HG03442 (cell line): ENCODE measurements at regions not wholly inside any gene's neighbourhood (a gene's known extent, or its start where the extent isn't known, plus 50 kb on each side); places are given as distances from the start of the nearest gene placed in this dataset.

ENCODE experiments used
- ATAC-seq: cut with Tn5 transposase; IDR thresholded peaks from one replicate; pipeline ENCODE4 v1.9.1; 2021; ENCODE audit warnings: mild to moderate bottlenecking, moderate library complexity; ENCODE audit not compliant: unreplicated experiment

DNA sequence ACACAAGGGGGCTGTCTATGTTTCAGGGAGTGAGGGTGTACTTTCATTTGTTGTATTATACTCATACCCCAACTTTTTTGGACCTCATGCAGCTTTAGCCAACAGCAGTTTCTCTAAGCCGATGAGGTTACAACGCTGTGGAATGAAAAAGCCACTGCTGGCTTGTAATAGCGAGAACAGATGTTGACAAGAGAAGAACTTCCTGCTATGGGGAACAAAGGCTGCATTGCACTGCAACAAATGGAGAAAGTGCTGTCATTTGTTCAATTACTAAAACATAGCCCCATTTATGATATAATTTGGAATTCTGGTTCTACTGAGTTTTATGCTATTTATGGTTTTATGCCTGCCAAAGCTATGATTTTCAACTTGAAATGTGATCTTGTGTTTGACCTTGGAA, 104.2 kb upstream of the TMEM72 start:
- no peak for ATAC-seq

DNA sequence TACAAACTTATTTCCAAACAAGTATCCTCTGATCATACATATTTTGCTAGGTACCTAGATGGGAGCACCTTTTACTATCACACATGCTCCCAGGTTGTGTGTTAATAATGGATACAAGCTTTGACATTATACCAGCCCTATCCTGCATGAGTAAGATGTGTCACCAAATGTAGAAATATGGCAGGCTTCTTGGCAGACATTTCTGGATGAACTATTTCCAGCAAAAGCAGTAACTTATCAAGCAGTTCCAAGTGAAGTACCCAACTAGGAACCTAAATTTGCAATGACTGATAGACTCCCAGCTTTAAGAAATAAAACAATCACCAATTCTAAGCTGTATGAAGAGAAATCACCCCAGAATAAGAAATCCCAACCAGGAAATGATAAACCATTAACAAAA, 103.7 kb upstream of the TMEM72 start:
- ATAC-seq: no peak

DNA sequence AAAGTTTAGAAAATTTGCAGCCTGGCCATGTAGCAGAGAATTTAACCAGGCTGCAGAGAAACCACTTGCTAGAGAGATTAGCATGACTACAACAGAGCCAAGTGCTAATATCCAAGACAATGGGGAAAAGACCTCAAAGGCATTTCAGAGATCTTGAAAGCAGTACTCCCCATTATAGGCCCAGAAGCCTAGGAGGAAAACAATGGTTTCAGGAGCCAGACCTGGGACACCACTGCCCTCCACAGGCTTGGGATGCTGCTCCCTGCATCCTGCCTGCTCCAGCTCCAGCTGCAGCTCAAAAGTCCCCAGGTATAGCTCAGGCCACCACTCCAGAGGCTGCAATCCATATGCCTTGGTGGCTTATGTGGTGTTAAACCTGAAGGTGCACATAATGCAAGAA, 101.5 kb upstream of the TMEM72 start:
- no peak for ATAC-seq

DNA sequence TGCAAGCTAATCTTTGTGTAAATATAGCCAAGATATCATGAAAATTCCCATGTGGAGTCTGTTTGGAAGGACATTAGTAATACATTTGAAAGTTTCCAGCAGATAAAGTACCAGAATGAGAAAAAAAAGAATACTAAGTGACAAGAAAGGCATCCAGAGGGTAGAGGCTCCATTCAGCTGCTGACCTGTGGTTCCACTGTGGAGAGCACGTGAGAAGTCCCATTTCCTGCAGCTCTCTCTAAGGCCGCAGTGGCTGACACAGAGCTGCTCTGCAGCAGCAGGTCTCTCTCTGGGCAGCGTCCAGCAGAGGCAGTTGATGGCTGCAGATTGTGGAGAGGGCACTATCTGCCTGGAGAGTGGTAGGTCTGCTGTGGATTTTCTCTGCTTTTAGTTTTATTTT, 100.1 kb upstream of the TMEM72 start:
- ATAC-seq: no peak

DNA sequence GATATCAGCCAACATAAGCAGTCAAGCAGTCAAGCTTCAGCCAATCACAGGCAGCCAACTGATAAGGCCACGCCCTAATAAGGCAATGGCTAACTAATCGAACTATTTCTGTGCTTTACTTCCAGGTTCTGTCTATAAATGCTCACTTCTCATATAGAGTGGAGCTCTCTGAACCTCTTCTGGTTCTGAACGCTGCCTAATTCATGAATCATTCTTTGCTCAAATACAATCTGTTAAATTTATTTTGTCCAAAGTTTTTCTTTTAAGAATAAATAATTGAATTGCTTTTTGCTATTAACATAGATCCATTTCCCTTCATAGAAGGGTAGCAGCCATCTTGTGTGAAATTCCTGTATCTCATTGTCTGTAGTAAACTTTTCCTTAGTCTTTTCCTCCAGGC, 97.9 kb upstream of the TMEM72 start:
- no peak for ATAC-seq

DNA sequence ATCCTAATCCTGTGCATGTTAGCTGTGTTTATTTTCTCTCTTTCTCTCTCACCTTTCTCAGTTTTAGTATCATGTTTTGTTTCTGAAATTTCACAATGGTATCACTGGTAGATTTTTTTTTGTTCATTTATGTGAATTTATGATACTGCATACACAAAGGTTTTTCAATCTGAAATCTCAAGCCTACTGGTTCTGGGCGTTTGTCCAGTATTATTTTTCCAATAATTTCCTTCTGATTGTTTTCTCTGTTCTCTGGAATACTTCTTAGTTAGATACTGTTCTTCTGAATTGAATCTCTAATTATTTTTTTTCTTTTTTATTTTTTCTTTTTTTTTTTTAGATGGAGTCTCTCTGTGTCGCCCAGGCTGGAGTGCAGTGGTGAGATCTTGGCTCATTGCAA, 96.2 kb upstream of the TMEM72 start:
- no peak for ATAC-seq

DNA sequence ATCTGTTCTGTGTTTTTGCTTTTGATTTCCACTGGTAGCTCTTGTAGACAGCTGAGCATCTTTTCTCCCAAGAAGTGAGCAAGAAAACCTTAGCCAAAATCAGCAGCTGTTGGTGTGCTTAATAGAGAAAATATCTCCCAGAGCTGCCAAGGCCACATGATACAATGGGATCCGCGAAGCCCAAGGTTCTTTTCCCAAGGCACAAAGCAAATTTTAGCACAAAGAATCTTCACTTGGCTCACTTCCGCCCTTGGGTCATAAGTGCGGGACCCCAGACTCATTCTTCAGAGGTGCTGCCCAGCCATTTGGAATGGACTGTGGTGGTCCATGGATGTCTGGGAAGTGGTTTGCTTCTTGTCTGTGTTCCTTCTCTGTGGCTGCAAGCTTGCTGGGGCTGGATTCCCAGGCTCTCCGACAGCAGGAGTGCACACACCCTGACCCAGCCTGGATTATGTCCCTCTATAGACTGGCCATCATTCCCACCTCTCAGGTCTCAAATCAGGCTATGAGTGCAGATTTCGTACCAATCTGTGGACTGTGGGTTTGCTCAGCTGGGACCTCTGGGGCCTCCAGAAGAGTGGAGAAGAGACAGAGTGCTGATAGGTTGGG, 93.0 kb upstream of the TMEM72 start:
- no peak for ATAC-seq

DNA sequence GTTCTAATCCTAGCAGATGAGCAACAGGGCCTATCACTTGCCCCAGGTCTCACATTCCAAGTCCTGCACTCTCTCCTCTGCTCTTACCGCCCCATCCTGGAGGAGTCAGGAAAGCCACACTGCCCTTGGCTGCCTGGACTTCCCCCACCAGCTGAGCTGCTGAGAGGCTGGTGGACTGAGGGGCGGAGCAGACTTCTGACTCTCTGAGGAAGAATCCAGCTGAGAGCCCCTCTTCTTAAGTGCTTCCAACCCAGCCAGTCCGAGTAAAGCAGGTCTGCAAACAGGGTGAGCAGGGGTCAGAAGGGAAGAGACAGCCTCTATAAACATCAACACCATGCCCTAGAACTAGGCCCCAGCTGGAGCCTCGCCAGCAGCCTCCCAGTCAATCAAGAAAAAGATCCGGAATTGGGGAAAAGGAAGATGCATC, 92.4 kb upstream of the TMEM72 start:
- ATAC-seq: no peak

DNA sequence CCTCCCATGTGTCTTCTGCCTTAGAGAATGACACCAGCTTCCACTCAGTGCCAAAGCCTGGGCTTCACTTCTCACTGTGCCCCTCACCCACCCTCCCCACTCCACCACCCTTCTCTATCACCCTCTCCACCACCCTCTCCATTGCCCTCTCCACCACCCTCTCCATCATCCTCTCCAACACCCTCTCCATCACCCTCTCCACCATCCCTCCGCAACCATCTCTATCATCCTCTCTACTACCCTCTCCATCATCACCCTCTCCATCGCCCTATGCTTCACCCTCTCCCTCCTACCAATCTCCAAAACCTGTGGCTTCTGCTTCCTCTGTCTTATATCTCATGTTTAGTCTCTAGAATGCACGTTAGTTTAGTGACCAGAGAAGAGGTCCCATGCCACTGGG, 91.0 kb upstream of the TMEM72 start:
- no peak for ATAC-seq

DNA sequence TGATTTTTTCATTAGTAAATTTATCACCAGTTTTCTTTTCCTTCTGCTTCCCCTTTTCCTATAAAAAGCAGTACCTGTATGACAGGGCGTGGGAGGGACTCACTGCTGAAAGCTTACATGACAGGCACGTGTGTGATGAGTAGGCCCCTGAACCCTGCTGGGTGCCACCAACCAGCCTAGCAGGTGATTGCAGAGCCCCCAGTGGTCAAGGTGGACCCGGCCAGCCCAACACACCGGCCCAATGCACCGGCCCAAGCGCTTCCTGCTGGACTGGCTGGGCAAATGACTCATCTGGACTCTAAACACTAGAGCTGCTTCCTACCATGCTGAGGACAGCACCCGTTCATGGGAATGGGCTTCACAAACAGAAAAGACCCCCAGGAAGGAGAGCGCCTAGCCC, 89.8 kb upstream of the TMEM72 start:
- ATAC-seq: no peak

DNA sequence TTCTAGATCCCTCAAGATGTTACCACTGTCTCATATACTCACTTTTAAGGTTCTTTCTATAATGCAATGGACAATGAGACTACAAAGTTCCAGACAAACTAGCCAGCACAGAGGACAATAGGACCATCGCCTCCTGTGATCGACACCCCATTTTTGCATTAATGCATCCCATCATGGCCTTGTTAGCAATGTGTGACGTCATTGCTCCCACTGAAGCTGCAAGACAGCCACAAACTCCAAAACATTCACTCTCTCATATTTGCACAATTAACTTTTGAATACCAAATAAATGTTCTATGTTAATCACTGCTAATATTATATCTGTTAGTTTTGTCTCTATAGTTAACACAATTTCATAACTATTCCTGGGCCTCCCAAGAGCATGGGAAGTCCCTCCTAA, 88.8 kb upstream of the TMEM72 start:
- no peak for ATAC-seq

DNA sequence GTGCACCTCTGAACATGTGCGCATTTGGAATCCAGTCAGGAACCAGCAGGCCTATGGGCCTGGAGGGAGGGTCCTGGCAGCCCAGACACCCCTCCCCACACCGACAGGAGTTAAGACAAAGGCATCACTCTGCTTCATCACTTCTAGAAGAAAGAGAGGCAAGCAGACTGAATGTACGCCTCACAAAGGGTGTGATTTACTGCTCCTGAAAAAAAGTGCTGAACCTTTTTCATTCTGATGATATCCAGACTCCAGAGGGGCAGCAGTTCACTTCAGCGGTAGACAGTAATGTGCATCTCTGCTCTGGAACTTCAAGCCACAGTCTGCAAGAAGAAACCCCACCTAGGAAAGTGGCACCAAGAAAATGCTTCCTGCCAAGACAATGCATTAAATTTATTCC, 88.2 kb upstream of the TMEM72 start:
- ATAC-seq: no peak

DNA sequence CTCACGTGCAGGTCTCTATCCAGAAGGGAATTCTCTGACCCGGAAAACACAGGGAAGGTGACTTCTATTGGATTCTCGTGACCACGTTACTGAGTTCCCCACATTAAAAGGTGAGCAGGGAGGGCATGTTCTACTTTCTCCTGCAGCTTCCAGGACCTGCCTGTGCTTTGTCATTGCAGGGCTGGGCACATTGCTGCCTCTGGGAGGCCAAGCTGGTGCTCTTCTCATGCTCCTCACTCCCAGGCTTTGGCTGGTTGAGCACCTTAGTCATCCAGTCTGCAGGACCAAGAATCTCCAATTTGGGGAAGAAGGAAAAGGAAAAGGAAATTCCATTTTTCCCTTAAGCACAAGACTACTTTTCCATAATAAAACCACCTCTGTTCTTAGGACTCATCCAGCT, 86.5 kb upstream of the TMEM72 start:
- no peak for ATAC-seq

DNA sequence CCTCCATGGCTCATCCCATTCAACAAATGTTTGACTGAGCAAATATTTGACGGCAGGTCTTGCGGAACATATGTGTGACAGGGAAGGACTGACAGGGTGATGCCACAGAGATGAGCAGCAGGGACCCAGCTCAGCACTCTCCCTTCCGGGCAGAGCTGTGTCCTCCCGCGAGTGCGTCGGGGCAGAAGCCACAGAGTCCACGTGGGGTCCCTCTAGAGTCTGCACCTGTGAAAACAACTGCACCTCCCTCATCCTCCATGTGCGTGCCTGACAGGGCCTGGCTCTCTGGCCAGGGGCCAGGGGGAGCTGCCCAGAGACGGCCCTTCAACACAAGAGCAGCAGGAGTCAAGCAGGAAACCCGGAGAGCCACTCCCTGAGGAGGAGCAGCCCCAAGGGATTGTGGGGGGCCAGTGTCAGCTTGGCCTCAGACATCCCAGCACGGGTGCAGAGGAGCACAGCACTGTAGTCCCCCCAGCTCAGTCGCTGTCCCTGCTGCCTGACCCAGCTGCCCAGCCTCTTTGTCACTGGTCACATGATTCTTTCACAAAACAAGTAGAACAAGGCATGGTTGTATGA, 83.6 kb upstream of the TMEM72 start:
- ATAC-seq: no peak

DNA sequence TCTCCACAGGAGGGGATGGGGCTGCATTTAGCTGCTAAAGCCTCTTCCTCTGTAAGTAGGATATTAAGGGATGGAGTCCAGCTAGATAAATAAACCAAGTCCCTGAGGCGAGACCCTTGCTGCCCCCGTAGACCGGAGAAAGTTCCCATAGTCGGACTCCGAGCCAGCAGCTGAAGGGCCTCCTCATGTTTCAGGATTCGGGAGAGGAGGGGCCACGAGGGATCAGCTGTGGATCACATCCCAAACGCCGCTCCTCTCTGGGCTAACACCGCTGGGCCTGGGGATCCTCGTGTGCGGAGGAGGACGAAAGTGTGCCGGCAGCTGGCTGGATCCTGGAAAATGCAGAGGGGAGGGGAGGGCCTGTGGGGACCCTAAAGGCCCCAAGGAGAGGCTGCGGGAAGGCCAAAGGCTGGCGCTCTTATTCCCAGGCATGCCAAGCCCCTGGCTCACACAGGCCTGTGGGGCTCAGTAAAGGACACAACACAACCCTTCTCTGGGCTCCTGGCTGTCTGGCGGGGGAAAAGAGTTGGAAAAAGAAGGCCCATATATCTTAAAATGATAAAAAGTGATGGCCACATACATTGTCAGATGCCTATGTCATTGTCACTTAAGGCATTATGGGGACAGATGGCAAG, 82.5 kb upstream of the TMEM72 start:
- no peak for ATAC-seq

DNA sequence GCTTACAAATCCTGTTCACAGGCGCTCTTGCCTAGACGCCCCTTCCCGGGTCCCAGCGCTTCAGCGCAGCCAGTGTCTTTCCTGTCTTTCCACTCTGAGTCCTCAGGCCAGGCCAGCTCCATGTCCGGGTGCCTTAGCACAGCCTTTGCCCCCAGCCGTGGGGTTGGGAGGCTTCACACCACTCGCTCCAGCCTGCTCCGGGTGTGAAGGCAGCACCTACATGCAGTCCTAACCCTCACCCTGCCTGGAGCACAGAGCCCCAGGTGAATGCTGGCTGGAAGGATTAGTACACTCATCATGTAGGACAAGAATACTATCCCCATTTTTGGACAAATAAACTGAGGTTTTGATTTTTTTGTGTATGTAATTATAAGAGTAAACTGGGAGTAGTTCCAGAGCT, 81.7 kb upstream of the TMEM72 start:
- no peak for ATAC-seq

DNA sequence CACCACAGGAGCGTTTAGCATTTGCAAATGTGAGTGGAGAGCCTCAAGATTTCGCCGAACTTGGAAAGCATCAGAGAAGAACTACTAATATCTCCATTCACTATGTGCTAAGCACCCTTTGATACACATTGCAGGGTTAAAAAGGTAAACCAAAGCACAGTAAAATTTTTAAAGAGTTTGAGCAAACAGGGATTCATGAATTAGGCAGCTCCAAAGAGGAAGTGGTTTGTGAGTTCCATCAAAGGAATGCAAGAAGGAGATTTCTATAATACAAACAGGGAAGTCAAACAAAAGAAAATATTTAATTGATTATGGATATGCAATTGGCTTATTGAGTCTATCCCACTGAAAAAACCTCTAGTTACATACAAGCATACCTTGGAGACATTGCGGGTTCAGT, 81.1 kb upstream of the TMEM72 start:
- no peak for ATAC-seq

DNA sequence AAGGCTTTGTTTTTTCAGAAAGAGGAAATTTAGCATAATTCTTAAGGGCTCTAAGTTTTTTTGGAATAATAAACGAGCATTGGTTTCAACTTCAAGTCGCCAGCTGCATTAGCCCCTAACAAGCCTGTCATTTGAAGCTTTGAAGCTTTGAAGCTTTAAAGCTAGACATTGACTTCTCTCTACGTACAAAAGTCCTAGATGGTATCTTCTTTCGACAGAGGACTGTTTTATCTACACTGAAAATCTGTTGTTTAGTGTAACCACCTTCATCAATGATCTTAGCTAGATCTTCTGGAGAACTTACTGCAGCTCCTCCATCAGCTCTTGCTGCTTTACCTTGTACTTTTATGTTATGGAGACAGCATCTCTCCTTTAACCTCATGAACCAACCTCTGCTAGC, 79.6 kb upstream of the TMEM72 start:
- no peak for ATAC-seq

DNA sequence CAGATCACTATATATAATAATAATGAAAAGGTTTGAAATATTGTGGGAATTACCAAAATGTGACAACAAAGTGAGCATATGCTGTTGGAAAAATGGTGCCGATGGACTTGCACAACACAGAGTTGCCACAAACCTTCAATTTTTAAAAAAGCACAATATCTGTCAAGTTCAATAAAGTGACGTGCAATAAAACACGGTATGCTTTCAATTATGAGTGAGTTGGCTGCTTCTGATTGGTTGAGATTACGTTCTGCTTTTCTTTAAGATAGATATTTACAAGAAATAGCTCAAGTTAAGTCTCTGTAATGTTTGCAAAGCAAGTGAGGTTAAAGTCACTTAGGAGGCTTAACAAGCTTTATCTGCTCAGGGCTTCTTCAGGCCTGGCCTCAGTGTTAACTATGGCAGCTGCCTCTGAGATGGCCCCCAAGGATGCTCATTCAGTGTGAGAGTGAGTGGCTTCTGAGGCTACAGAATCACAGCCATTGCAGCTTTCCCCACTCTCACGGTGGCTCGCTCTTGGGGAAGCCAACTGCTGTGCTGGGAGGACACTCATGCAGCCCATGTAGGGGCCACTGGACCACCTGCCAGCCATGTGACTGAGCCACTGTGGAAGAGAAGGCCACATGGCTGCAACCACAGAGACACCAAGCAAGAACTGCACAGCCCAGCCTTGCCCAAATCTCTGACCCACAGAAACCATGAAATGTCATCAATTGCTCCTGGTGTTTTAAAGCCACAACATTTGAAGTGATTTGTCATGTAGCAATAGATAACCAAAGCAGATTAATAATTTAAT, 78.3 kb upstream of the TMEM72 start:
- ATAC-seq: no peak

DNA sequence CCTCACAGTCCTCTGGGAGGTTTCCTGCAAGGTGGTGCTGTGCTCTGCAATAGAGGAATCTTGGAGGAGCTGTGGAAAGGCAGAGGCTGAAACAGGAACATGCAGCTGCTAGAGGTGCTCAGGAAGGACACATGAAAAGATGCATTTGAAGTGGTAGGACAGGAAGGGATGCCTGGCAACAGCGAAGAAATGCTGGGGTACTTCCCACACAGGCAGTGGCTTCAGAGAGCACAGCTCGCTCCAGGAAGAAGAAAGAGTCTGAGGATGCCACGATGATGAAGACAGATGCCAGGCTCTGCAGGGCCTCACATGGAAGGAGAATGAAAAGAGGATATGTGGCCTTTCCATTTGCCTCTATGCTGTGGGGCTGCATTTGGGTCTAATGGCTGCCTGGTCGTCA, 77.0 kb upstream of the TMEM72 start:
- no peak for ATAC-seq

DNA sequence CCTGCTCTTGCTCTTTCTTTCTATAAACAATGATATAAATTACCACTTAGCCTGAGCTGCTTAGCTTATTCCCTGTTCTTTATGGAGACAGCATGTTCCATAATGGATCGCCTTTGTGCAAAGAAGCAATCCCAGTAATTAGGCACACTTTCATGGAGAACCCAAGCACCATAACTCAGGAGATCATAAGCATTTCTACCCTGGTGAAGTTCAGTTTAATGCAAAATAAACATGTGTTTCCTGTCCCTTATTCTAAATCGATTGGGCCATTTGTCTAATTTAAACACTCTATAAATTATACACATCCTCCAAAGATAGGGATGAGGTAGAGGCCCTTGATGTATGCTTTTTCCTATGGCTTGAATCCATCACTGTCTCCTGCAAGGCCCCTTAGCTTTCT, 75.8 kb upstream of the TMEM72 start:
- no peak for ATAC-seq

DNA sequence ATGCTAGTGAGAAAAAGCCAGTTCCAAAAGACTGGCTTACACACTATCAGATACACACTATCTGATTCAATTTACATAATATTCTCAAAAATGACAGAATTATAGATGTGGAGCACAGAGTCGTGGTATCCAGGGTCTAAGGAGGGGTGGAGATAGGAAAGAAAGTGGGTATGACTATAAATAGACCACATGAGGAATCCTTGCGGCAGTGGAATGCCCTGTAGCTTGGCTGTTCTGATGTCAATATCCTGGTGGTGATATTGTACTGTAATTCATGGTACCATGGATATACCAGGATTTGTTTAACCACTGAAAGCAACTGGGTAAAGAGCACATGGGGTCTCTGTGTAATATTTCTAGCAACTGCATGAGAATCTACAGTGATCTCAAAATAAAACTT, 67.7 kb upstream of the TMEM72 start:
- ATAC-seq: no peak
